Omental fat pad (tissue), 3 donors: ENCODE measurements at regions not wholly inside any gene's neighbourhood (a gene's known extent, or its start where the extent isn't known, plus 50 kb on each side); places are given as distances from the start of the nearest gene placed in this dataset.
"Not testable (repeated sequence)": the region's sequence is repeated elsewhere in the genome, so short reads cannot be mapped to it uniquely, and the experiment has no call there.

Experiments used
- ATAC-seq: fragments of 150-250 bp; one replicate; pipeline ENCODE4 v1.9.1; 2016; ENCODE audit warnings: mild to moderate bottlenecking, moderate library complexity; ENCODE audit not compliant: low FRiP score
- DNase-seq: peaks from one replicate; pipeline ENCODE4 v3.0.0-alpha.2; 2019; ENCODE audit warnings: low spot score
- CTCF ChIP-seq, 3 donors: fragments of 450-650 bp; IDR thresholded peaks; one replicate each; pipeline ENCODE4 v1.5.1; 2016 to 2017; ENCODE audit warnings: antibody characterized with exemption in 3 of 3, mild to moderate bottlenecking in 3 of 3, moderate library complexity in 2 of 3

- DNase-seq (no peak), ATAC-seq (no peak)
- no peak for TF ChIP-seq CTCF (IDR thresholded peaks at IDR 0.05)
Observed at GRCh38 chr12:88365403-88365802, 214.9 kb downstream of the KITLG start.

- no peak for DNase-seq
- ATAC-seq: no peak
- TF ChIP-seq CTCF (IDR thresholded peaks at IDR 0.05): no peak
Observed at GRCh38 chr12:88366101-88366500, 214.2 kb downstream of the KITLG start.

GRCh38 chr12:88367231-88367630 lies 213.0 kb downstream of the KITLG start:
- ATAC-seq (no peak), DNase-seq (no peak)
- TF ChIP-seq CTCF (IDR thresholded peaks at IDR 0.05): no peak

GRCh38 chr12:88368077-88368476 lies 212.2 kb downstream of the KITLG start:
- not testable (repeated sequence) for ATAC-seq, DNase-seq

- TF ChIP-seq CTCF (IDR thresholded peaks at IDR 0.05): no peak
- ATAC-seq: no peak
- DNase-seq: no peak
Observed at GRCh38 chr12:88371416-88372183, 208.7 kb downstream of the KITLG start.

GRCh38 chr12:88375306-88376305 lies 204.7 kb downstream of the KITLG start:
- ATAC-seq (no peak), DNase-seq (no peak)
- TF ChIP-seq CTCF (IDR thresholded peaks at IDR 0.05): no peak

GRCh38 chr12:88377973-88378372 lies 202.3 kb downstream of the KITLG start:
- no peak for TF ChIP-seq CTCF (IDR thresholded peaks at IDR 0.05)
- ATAC-seq: no peak
- no peak for DNase-seq
